ENCODE measurements at regions not wholly inside any gene's neighbourhood (a gene's known extent, or its start where the extent isn't known, plus 50 kb on each side); places are given as distances from the start of the nearest gene placed in this dataset.

- TF ChIP-seq CTCF (IDR thresholded peaks at IDR 0.05) (no peak), POLR2A (IDR thresholded peaks at IDR 0.05) (no peak)
These were observed 407.9 kb upstream of the SHH start for GRCh38 chr7:156220078-156220605.
